Neural cell (in vitro differentiated cells): ENCODE measurements at regions not wholly inside any gene's neighbourhood (a gene's known extent, or its start where the extent isn't known, plus 50 kb on each side); places are given as distances from the start of the nearest gene placed in this dataset.

Experiments used
- H2AFZ ChIP-seq: fragments of 200-600, 300-800 bp; sonication (generic), shearing (Covaris generic); 2 replicates; pipeline ENCODE4 v1.6.0; 2014; ENCODE audit warnings: low read depth, mild to moderate bottlenecking, antibody characterized with exemption, low read length, moderate library complexity
- H3F3A ChIP-seq: fragments of 200-600 bp; shearing (Covaris generic); 2 replicates; pipeline ENCODE4 v1.6.1; 2016; ENCODE audit warnings: mild to moderate bottlenecking, moderate library complexity, mixed read lengths, antibody characterized with exemption, low read length; ENCODE audit not compliant: insufficient read depth, poor library complexity, severe bottlenecking
- H3K27ac ChIP-seq: fragments of 200-600, 300-800 bp; sonication (generic), shearing (Covaris generic); 2 replicates; pipeline ENCODE4 v1.5.1; 2014; ENCODE audit warnings: mild to moderate bottlenecking, low read length, moderate library complexity
- H3K27me3 ChIP-seq: fragments of 300-800, 200-600 bp; sonication (generic), shearing (Covaris generic); 2 replicates; pipeline ENCODE4 v1.6.0; 2014; ENCODE audit warnings: mild to moderate bottlenecking, low read depth, low read length, moderate library complexity; ENCODE audit not compliant: insufficient read depth
- H3K36me3 ChIP-seq: fragments of 300-800, 200-600 bp; sonication (generic), shearing (Covaris generic); 2 replicates; pipeline ENCODE4 v1.5.1; 2014; ENCODE audit warnings: mild to moderate bottlenecking, antibody characterized with exemption, low read length, moderate library complexity; ENCODE audit not compliant: insufficient read depth
- H3K4me2 ChIP-seq: fragments of 300-800, 200-600 bp; sonication (generic), shearing (Covaris generic); 2 replicates; pipeline ENCODE4 v1.6.0; 2014; ENCODE audit warnings: mild to moderate bottlenecking, low read length
- H3K4me3 ChIP-seq: fragments of 300-800, 200-600 bp; sonication (generic), shearing (Covaris generic); 2 replicates; pipeline ENCODE4 v1.5.1; 2014; ENCODE audit warnings: mild to moderate bottlenecking, low read length, moderate library complexity
- H3K79me2 ChIP-seq: fragments of 200-600 bp; shearing (Covaris generic); replicated peaks from 2 replicates; pipeline ENCODE4 v1.6.0; 2014; ENCODE audit warnings: mild to moderate bottlenecking, low read length, moderate library complexity; ENCODE audit not compliant: insufficient read depth
- H3K9ac ChIP-seq: fragments of 300-800, 200-600 bp; sonication (generic), shearing (Covaris generic); 2 replicates; pipeline ENCODE4 v1.6.1; 2016; ENCODE audit warnings: mild to moderate bottlenecking, low read length, mixed read lengths
- H3K9me2 ChIP-seq: fragments of 200-600 bp; shearing (Covaris generic); 2 replicates; pipeline ENCODE4 v1.6.1; 2016; ENCODE audit warnings: mild to moderate bottlenecking, low read length, mixed read lengths; ENCODE audit not compliant: insufficient read depth
- H3K9me3 ChIP-seq: fragments of 200-600, 300-800 bp; sonication (generic), shearing (Covaris generic); 2 replicates; pipeline ENCODE4 v1.6.1; 2016; ENCODE audit warnings: mild to moderate bottlenecking, mixed run types, low read length, moderate library complexity, mixed read lengths
- H4K20me1 ChIP-seq: fragments of 200-600 bp; shearing (Covaris generic); 2 replicates; pipeline ENCODE4 v1.6.1; 2016; ENCODE audit warnings: mild to moderate bottlenecking, mixed run types; ENCODE audit not compliant: insufficient read depth
- EP300 ChIP-seq: fragments of 450-650 bp; conservative IDR thresholded peaks from 2 replicates; pipeline ENCODE4 v1.6.1; 2014; ENCODE audit warnings: antibody characterized with exemption, mild to moderate bottlenecking, moderate library complexity; ENCODE audit not compliant: poor library complexity, severe bottlenecking
- EZH2 ChIP-seq: fragments of 200-600, 300-800 bp; shearing (Covaris generic), sonication (generic); IDR thresholded peaks from 2 replicates; pipeline ENCODE4 v1.6.1; 2014; ENCODE audit warnings: antibody characterized with exemption, low read length, borderline replicate concordance, mild to moderate bottlenecking; ENCODE audit not compliant: insufficient read depth, poor library complexity, severe bottlenecking
- MXI1 ChIP-seq: fragments of 450-650 bp; conservative IDR thresholded peaks from 2 replicates; pipeline ENCODE4 v1.6.1; 2014; ENCODE audit warnings: antibody characterized with exemption, mild to moderate bottlenecking; ENCODE audit not compliant: poor library complexity, severe bottlenecking
- POLR2AphosphoS5 ChIP-seq: IDR thresholded peaks from 2 replicates; pipeline ENCODE4 v1.6.1; 2012
- RAD21 ChIP-seq: fragments of 450-650 bp; conservative IDR thresholded peaks from 2 replicates; pipeline ENCODE4 v1.6.1; 2014; ENCODE audit warnings: antibody characterized with exemption, mild to moderate bottlenecking, moderate library complexity
- SMC3 ChIP-seq: fragments of 450-650 bp; conservative IDR thresholded peaks from 2 replicates; pipeline ENCODE4 v1.6.1; 2014; ENCODE audit warnings: antibody characterized with exemption, mild to moderate bottlenecking, moderate library complexity; ENCODE audit not compliant: poor library complexity
- TAF1 ChIP-seq: IDR thresholded peaks from 2 replicates; pipeline ENCODE4 v1.6.1; 2012; ENCODE audit warnings: low read depth
- TF ChIP-seq, protein P1 (sequence below): fragments of 450-650 bp; IDR thresholded peaks from 2 replicates; pipeline ENCODE4 v1.5.1; 2014; ENCODE audit warnings: antibody characterized with exemption, mild to moderate bottlenecking, moderate library complexity; ENCODE audit not compliant: poor library complexity, severe bottlenecking
- TF ChIP-seq, protein P2 (sequence below): IDR thresholded peaks from 2 replicates; pipeline ENCODE4 v1.6.1; 2012; ENCODE audit warnings: borderline replicate concordance

DNA sequence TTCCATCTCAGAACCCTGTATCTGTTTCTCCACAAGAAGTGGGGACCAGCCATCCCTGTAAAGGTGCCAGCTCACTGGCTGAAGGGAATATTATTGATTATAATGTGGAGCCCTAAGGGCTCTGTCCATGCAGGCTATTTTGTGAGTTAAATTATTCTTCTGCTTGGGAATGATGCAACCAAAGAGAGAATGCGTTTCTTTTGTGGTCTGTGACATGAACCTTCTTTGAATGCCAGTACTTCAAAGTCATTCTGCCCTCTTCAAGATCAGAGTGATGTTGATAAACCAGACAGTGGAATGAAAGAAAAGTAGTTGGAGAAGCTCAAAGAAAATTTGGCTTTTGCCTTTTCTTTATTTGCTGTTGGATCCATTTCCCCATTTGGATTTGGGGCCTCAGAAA lies 995.2 kb downstream of the KCNMA1 start:
- Histone ChIP-seq H3K79me2 (no peaks in the 10 kb centered on the region), H3K9me2 (no peaks in the 10 kb centered on the region), H4K20me1 (no peaks in the 10 kb centered on the region), H2AFZ (no peak overlapping the region), H3K27me3 (no peaks in the 10 kb centered on the region), H3K4me2 (no peak overlapping the region), H3K27ac (no peak overlapping the region), H3F3A (no peaks in the 10 kb centered on the region), H3K9ac (no peak overlapping the region), H3K9me3 (no peaks in the 10 kb centered on the region), H3K4me3 (no peak overlapping the region), H3K36me3 (no peaks in the 10 kb centered on the region)
- TF ChIP-seq, protein P1, sequence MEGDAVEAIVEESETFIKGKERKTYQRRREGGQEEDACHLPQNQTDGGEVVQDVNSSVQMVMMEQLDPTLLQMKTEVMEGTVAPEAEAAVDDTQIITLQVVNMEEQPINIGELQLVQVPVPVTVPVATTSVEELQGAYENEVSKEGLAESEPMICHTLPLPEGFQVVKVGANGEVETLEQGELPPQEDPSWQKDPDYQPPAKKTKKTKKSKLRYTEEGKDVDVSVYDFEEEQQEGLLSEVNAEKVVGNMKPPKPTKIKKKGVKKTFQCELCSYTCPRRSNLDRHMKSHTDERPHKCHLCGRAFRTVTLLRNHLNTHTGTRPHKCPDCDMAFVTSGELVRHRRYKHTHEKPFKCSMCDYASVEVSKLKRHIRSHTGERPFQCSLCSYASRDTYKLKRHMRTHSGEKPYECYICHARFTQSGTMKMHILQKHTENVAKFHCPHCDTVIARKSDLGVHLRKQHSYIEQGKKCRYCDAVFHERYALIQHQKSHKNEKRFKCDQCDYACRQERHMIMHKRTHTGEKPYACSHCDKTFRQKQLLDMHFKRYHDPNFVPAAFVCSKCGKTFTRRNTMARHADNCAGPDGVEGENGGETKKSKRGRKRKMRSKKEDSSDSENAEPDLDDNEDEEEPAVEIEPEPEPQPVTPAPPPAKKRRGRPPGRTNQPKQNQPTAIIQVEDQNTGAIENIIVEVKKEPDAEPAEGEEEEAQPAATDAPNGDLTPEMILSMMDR, result no peak
- TF ChIP-seq, protein P2, sequence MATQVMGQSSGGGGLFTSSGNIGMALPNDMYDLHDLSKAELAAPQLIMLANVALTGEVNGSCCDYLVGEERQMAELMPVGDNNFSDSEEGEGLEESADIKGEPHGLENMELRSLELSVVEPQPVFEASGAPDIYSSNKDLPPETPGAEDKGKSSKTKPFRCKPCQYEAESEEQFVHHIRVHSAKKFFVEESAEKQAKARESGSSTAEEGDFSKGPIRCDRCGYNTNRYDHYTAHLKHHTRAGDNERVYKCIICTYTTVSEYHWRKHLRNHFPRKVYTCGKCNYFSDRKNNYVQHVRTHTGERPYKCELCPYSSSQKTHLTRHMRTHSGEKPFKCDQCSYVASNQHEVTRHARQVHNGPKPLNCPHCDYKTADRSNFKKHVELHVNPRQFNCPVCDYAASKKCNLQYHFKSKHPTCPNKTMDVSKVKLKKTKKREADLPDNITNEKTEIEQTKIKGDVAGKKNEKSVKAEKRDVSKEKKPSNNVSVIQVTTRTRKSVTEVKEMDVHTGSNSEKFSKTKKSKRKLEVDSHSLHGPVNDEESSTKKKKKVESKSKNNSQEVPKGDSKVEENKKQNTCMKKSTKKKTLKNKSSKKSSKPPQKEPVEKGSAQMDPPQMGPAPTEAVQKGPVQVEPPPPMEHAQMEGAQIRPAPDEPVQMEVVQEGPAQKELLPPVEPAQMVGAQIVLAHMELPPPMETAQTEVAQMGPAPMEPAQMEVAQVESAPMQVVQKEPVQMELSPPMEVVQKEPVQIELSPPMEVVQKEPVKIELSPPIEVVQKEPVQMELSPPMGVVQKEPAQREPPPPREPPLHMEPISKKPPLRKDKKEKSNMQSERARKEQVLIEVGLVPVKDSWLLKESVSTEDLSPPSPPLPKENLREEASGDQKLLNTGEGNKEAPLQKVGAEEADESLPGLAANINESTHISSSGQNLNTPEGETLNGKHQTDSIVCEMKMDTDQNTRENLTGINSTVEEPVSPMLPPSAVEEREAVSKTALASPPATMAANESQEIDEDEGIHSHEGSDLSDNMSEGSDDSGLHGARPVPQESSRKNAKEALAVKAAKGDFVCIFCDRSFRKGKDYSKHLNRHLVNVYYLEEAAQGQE, result no peak
- TF ChIP-seq TAF1, result no peak
- TF ChIP-seq SMC3, result no peak
- TF ChIP-seq RAD21, result no peak
- no peak for TF ChIP-seq EP300

DNA sequence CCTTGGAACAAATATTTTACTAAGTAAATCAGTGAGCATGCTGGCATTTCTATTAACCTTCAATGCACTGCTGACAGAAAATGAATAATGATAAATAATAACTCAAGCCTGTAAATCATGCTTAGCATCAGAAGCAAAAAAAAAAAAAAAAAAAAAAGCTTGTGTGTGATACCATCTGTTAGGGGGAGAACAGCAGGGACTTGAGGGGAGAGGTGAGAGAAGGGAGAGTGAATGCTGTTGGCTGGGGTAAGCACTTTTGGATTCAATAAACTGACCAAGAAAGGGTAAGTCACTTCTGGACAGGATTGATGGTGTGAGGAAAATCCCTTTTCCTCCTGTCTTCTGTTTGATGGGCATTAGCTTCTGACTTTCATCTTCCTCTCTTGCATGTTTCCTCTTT lies 996.4 kb downstream of the KCNMA1 start:
- no peak overlapping the region for H2AFZ ChIP-seq
- H3K36me3 ChIP-seq, result no peaks in the 10 kb centered on the region
- no peak overlapping the region for H3K4me3 ChIP-seq
- H3K27me3 ChIP-seq, result no peaks in the 10 kb centered on the region
- H3K4me2 ChIP-seq, result no peak overlapping the region
- H3F3A ChIP-seq, result no peaks in the 10 kb centered on the region
- TF ChIP-seq, protein P2, result no peak
- no peak for TF ChIP-seq EP300
- TF ChIP-seq POLR2AphosphoS5, result no peak
- TF ChIP-seq SMC3, result no peak
- TF ChIP-seq, protein P1, result no peak
- TF ChIP-seq EZH2, result no peak
- TF ChIP-seq TAF1, result no peak
- no peak for TF ChIP-seq MXI1
- no peak for TF ChIP-seq RAD21
- H3K9ac ChIP-seq, result no peak overlapping the region
- no peak overlapping the region for H3K27ac ChIP-seq
- no peaks in the 10 kb centered on the region for H3K9me2 ChIP-seq
- H4K20me1 ChIP-seq, result no peaks in the 10 kb centered on the region
- H3K79me2 ChIP-seq, result no peaks in the 10 kb centered on the region
- H3K9me3 ChIP-seq, result no peaks in the 10 kb centered on the region
